ENCODE measurements at regions not wholly inside any gene's neighbourhood (a gene's known extent, or its start where the extent isn't known, plus 50 kb on each side); places are given as distances from the start of the nearest gene placed in this dataset.

- TF ChIP-seq NFRKB (IDR thresholded peaks at IDR 0.05), result no peak
- TF ChIP-seq SUZ12 (IDR thresholded peaks at IDR 0.05), result no peak
- no peak for TF ChIP-seq ELF4 (IDR thresholded peaks at IDR 0.05)
- TF ChIP-seq ARNT (IDR thresholded peaks at IDR 0.05), result no peak
- TF ChIP-seq FOXK2 (IDR thresholded peaks at IDR 0.05), result no peak
- no peak for TF ChIP-seq HDGF (IDR thresholded peaks at IDR 0.05; ENCODE audit: borderline replicate concordance)
- no peak for TF ChIP-seq FOXA1 (IDR thresholded peaks at IDR 0.05)
- TF ChIP-seq FOXM1 (IDR thresholded peaks at IDR 0.05; ENCODE audit: borderline replicate concordance), result no peak
- no peak for TF ChIP-seq ZNF384 (IDR thresholded peaks at IDR 0.05)
- no peak for TF ChIP-seq LEF1 (IDR thresholded peaks at IDR 0.05; ENCODE audit: borderline replicate concordance)
- no peak for TF ChIP-seq PKNOX1 (IDR thresholded peaks at IDR 0.05)
These were observed 244.3 kb upstream of the ADAMTS9 start for GRCh38 chr3:64932016-64932518.

Measured in HEK293T (cell line).